Lung (tissue), 11 donors: ENCODE measurements at regions not wholly inside any gene's neighbourhood (a gene's known extent, or its start where the extent isn't known, plus 50 kb on each side); places are given as distances from the start of the nearest gene placed in this dataset.

Source experiments
- ATAC-seq: fragments of 200-7000 bp; cut with Tn5 transposase; one replicate; pipeline ENCODE4 v1.9.1; 2020; ENCODE audit warnings: moderate number of reproducible peaks; ENCODE audit not compliant: insufficient read depth, low FRiP score
- DNase-seq, 3 donors: peaks; one replicate each; pipeline ENCODE4 v3.0.0-alpha.2; 2013 to 2017
- H3K27ac ChIP-seq, 2 donors: one replicate each; pipeline ENCODE4 v1.5.1; 2013; ENCODE audit warnings: mild to moderate bottlenecking in 2 of 2, moderate library complexity in 2 of 2, control low read depth in 1 of 2, inconsistent platforms in 1 of 2, low read depth in 1 of 2, low read length in 1 of 2
- H3K27me3 ChIP-seq, 3 donors: one replicate each; pipeline ENCODE4 v1.5.1; 2013; ENCODE audit warnings: low read length in 2 of 3; ENCODE audit not compliant: control insufficient read depth in 3 of 3, insufficient read depth in 3 of 3
- H3K36me3 ChIP-seq, 4 donors: one replicate each; pipeline ENCODE4 v1.5.1; 2013; ENCODE audit warnings: low read length in 4 of 4, mild to moderate bottlenecking in 1 of 4, moderate library complexity in 1 of 4; ENCODE audit not compliant: control insufficient read depth in 4 of 4, insufficient read depth in 4 of 4
- H3K4me1 ChIP-seq, 5 donors: one replicate each; pipeline ENCODE4 v1.5.1; 2013; ENCODE audit warnings: low read length in 5 of 5, mild to moderate bottlenecking in 2 of 5, moderate library complexity in 1 of 5; ENCODE audit not compliant: control insufficient read depth in 5 of 5, insufficient read depth in 5 of 5
- H3K4me3 ChIP-seq: one replicate; pipeline ENCODE4 v1.5.1; 2013; ENCODE audit warnings: mild to moderate bottlenecking, control low read depth, moderate library complexity
- H3K9ac ChIP-seq, 2 donors: one replicate each; pipeline ENCODE4 v1.5.1; 2013; ENCODE audit warnings: low read length in 2 of 2, control low read depth in 1 of 2; ENCODE audit not compliant: insufficient read depth in 1 of 2
- H3K9me3 ChIP-seq, 4 donors: one replicate each; pipeline ENCODE4 v1.5.1; 2013; ENCODE audit warnings: low read length in 3 of 4, mild to moderate bottlenecking in 1 of 4, moderate library complexity in 1 of 4; ENCODE audit not compliant: control insufficient read depth in 4 of 4, insufficient read depth in 3 of 4
- WGBS, 2 donors: extraction: QIAGEN DNeasy Blood & Tissue Kit; methylation state at CpG; one replicate each; pipeline ENCODE4 v1.1.7; 2013; 5-methylcytosine and 5-hydroxymethylcytosine counted together
- TF ChIP-seq, protein P1 (sequence below): IDR thresholded peaks from 2 replicates; pipeline ENCODE4 v1.5.1; 2012; ENCODE audit warnings: mild to moderate bottlenecking; ENCODE audit errors: control extremely low read depth, extremely low read depth
- donor health status: control.
- donor health status: control.
- donor health status: Bipolar disorder and iron deficiency.
- donor health status: healthy.
- donor health status: DM: yes; HTN: yes; CAD: no.

DNA sequence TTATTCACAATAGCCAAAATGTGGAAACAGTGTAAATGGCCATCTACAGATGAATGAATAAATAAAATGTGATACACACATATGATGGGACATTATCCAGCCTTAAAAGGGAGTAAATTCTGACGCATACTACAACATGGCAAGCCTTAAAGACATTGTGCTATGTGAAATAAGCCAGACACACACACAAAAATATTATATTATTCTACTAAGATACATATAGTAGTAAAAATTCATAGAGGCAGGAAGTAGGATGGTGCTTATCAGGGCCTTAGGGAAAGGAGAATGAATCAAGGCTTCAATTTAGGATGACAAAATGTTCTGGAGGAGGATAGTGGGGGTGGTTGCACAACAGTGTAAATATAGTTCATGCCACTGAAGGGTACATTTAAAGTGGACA lies 346.7 kb upstream of the SMARCA2 start:
- no peak overlapping the region for H3K27ac ChIP-seq
- WGBS, 2 donors = 95 to 97% methylated on average over 1 of the region's 1 CpG
- no peak overlapping the region for H3K9ac ChIP-seq
- H3K36me3 ChIP-seq = no peaks in the 10 kb centered on the region
- H3K4me1 ChIP-seq = no peaks in the 10 kb centered on the region
- H3K27me3 ChIP-seq = no peaks in the 10 kb centered on the region
- DNase-seq = no peak
- TF ChIP-seq, protein P1, sequence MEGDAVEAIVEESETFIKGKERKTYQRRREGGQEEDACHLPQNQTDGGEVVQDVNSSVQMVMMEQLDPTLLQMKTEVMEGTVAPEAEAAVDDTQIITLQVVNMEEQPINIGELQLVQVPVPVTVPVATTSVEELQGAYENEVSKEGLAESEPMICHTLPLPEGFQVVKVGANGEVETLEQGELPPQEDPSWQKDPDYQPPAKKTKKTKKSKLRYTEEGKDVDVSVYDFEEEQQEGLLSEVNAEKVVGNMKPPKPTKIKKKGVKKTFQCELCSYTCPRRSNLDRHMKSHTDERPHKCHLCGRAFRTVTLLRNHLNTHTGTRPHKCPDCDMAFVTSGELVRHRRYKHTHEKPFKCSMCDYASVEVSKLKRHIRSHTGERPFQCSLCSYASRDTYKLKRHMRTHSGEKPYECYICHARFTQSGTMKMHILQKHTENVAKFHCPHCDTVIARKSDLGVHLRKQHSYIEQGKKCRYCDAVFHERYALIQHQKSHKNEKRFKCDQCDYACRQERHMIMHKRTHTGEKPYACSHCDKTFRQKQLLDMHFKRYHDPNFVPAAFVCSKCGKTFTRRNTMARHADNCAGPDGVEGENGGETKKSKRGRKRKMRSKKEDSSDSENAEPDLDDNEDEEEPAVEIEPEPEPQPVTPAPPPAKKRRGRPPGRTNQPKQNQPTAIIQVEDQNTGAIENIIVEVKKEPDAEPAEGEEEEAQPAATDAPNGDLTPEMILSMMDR = no peak
- H3K9me3 ChIP-seq = peaks cover 0 to 4% (median 1%) of the 10 kb centered on the region in 4 donors
- ATAC-seq = no peak
- no peak overlapping the region for H3K4me3 ChIP-seq

DNA sequence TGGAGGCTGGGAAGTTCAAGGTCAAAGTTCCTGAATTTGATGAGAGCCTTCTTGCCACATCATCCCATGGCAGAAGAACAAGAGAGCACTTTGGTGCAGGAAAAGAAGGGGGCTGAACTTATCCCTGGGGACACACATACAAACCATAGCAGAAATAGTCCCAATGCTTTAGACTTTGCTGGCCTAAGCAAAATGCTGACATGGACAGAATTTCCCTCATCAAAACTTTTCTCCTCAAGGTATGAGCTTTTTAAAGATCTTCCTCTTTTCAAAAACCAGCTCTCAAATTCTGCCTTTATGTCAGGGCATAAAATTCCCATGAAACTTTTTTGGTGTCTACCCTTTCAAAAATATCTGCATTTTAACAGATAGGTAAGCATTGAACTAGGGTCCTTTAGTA lies 341.8 kb upstream of the SMARCA2 start:
- H3K27me3 ChIP-seq = no peaks in the 10 kb centered on the region
- peaks cover 0 to 2% (median 0%) of the 10 kb centered on the region in 4 donors for H3K9me3 ChIP-seq
- no peak for DNase-seq
- H3K4me1 ChIP-seq = no peaks in the 10 kb centered on the region
- no peak overlapping the region for H3K4me3 ChIP-seq
- TF ChIP-seq, protein P1 = no peak
- H3K36me3 ChIP-seq = no peaks in the 10 kb centered on the region
- H3K9ac ChIP-seq = no peak overlapping the region
- ATAC-seq = no peak
- no peak overlapping the region for H3K27ac ChIP-seq

DNA sequence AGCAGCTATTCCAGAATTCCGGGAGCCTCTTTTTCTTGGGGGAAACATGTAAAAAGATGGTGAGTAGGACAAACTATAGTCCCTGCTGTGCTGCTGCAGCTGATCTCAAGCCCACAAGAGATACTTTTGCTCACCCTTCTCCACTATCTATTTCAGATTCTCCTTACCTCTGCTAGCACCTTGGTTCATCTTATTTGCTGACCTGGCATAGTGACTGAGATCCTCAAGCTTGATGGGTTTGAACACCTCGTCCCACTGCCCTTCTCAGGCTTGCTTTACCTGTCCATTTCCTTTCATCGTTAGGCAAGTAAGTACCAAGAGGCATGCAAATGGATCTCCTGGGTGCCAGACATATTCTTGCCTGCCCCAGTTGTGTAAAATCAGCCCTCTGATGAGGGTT lies 338.4 kb upstream of the SMARCA2 start:
- Histone ChIP-seq H3K9me3 (peaks cover 0 to 2% (median 0%) of the 10 kb centered on the region in 4 donors), H3K4me1 (no peaks in the 10 kb centered on the region), H3K9ac (no peak overlapping the region), H3K27ac (no peak overlapping the region), H3K36me3 (no peaks in the 10 kb centered on the region), H3K27me3 (no peaks in the 10 kb centered on the region), H3K4me3 (no peak overlapping the region)
- DNase-seq (no peak), ATAC-seq (no peak)
- TF ChIP-seq, protein P1 = no peak
- 81 to 85% methylated on average over 3 of the region's 3 CpGs for WGBS, 2 donors

DNA sequence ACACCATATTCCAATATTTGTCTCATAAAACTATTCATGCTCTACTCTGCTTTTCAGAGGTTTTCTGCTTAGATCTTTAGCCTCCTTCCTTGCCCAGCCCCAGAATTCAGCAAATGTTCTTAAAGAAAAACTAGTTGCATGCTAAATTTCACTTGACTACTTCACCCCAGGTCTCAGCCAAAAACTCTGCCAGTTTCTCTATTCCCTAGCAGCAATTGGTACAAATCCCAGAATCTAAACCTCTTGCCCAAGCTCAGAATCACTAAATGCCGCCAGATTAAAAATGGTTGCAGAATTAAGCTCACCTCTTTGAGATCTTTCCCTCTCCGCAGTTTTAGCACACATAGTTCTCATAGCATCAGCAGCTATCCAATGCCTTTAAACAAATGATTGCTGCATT lies 331.2 kb upstream of the SMARCA2 start:
- no peak for ATAC-seq

More for the DNA sequence above, 331.2 kb upstream of the SMARCA2 start:
- TF ChIP-seq, protein P1 = no peak
- Histone ChIP-seq H3K4me1 (no peaks in the 10 kb centered on the region), H3K27ac (no peak overlapping the region), H3K9me3 (no peaks in the 10 kb centered on the region), H3K36me3 (no peaks in the 10 kb centered on the region), H3K27me3 (no peaks in the 10 kb centered on the region), H3K4me3 (no peak overlapping the region), H3K9ac (no peak overlapping the region)
- 90 to 91% methylated on average over 2 of the region's 2 CpGs for WGBS, 2 donors
- DNase-seq = no peak
